Psoas muscle (tissue), 7 donors: ENCODE measurements at regions not wholly inside any gene's neighbourhood (a gene's known extent, or its start where the extent isn't known, plus 50 kb on each side); places are given as distances from the start of the nearest gene placed in this dataset.

Experiments
- ATAC-seq, 4 donors: fragments of 200-7000 bp; cut with Tn5 transposase; one replicate each; pipeline ENCODE4 v1.9.1; 2020; ENCODE audit warnings: moderate library complexity in 3 of 4, mild to moderate bottlenecking in 2 of 4
- DNase-seq, 2 donors: peaks; one replicate each; pipeline ENCODE4 v3.0.0-alpha.2; 2020
- H3K27ac ChIP-seq: fragments of 200-600 bp; one replicate; pipeline ENCODE4 v1.8.0; 2022
- H3K27me3 ChIP-seq, 3 donors: fragments of 200-600 bp in 1 of 3; one replicate each; pipeline versions ENCODE4 v1.6.1 to v1.8.0; 2013 to 2022; ENCODE audit warnings: low read length in 2 of 3, mild to moderate bottlenecking in 2 of 3, moderate library complexity in 1 of 3; ENCODE audit not compliant: insufficient read depth in 3 of 3
- H3K36me3 ChIP-seq, 2 donors: fragments of 200-600 bp in 1 of 2; one replicate each; pipeline versions ENCODE4 v1.6.1 to v1.8.0; 2013 to 2022; ENCODE audit warnings: low read depth in 1 of 2, mild to moderate bottlenecking in 1 of 2, moderate library complexity in 1 of 2; ENCODE audit not compliant: insufficient read depth in 1 of 2
- H3K4me1 ChIP-seq: fragments of 200-600 bp; one replicate; pipeline ENCODE4 v1.8.0; 2022
- H3K4me3 ChIP-seq: fragments of 200-600 bp; one replicate; pipeline ENCODE4 v1.8.0; 2022; ENCODE audit warnings: mild to moderate bottlenecking
- H3K9me3 ChIP-seq: fragments of 200-600 bp; one replicate; pipeline ENCODE4 v1.8.0; 2022
- CTCF ChIP-seq: fragments of 200-600 bp; IDR thresholded peaks from one replicate; pipeline ENCODE4 v1.8.0; 2022; ENCODE audit warnings: antibody characterized with exemption
- WGBS, 3 donors: extraction: QIAGEN DNeasy Blood & Tissue Kit; methylation state at CpG; one replicate each; pipeline versions ENCODE4 v1.1.6 to v1.1.7; 2013; 5-methylcytosine and 5-hydroxymethylcytosine counted together
- intact Hi-C, 2 donors: fragments of 100-400 bp; cut with DNase I; formaldehyde crosslinking; loops; one replicate each; pipeline versions ENCODE4 v1.11.0 to v1.14.2; 2022
- donor health status: healthy with polysubstance abuse.
- donor health status: DM: no; HTN: no; CAD: no; lungs with moderate emphysema.
- donor health status: Bipolar disorder and iron deficiency.
- donor health status: healthy.
- donor health status: DM: yes; HTN: yes; CAD: no.
- donor health status: DM: no; HTN: no; CAD: no.
- donor health status: DM: yes; HTN: yes; CAD: no.

GRCh38 chr2:65545837-65546805 is 113.7 kb upstream of the SPRED2 start:
- Histone ChIP-seq H3K36me3 (no peaks in the 10 kb centered on the region), H3K4me3 (no peak overlapping the region), H3K27me3 (no peaks in the 10 kb centered on the region), H3K9me3 (no peaks in the 10 kb centered on the region), H3K27ac (peak overlapping the region; percentile 32), H3K4me1 (no peaks in the 10 kb centered on the region)
- DNase-seq (no peak), ATAC-seq (peak in 3 of 4 donors; percentile 44 to 58 (median 54))
- 71 to 77% (median 75%) methylated on average over 4 of the region's 4 CpGs for WGBS, 3 donors
- no peak for TF ChIP-seq CTCF
- intact Hi-C loops, result no loop called here

GRCh38 chr2:65541773-65542172 is 109.4 kb upstream of the SPRED2 start:
- intact Hi-C loops, result no loop called here
- Histone ChIP-seq H3K9me3 (no peaks in the 10 kb centered on the region), H3K4me1 (no peaks in the 10 kb centered on the region), H3K27ac (no peak overlapping the region), H3K4me3 (no peak overlapping the region), H3K36me3 (no peaks in the 10 kb centered on the region), H3K27me3 (no peaks in the 10 kb centered on the region)
- 95 to 96% (median 95%) methylated on average over 6 of the region's 6 CpGs for WGBS, 3 donors
- TF ChIP-seq CTCF, result no peak
- DNase-seq (no peak), ATAC-seq (no peak)

- WGBS, 3 donors, result 67 to 75% (median 72%) methylated on average over 4 of the region's 4 CpGs
- DNase-seq (no peak), ATAC-seq (no peak)
- intact Hi-C loops, result no loop called here
- H3K9me3 ChIP-seq, result no peaks in the 10 kb centered on the region
- no peaks in the 10 kb centered on the region for H3K36me3 ChIP-seq
- H3K4me3 ChIP-seq, result no peak overlapping the region
- no peaks in the 10 kb centered on the region for H3K27me3 ChIP-seq
- no peaks in the 10 kb centered on the region for H3K4me1 ChIP-seq
- TF ChIP-seq CTCF, result no peak
- no peak overlapping the region for H3K27ac ChIP-seq
Observed at GRCh38 chr2:65539633-65540032, 107.2 kb upstream of the SPRED2 start.

GRCh38 chr2:65537651-65538385 is 105.4 kb upstream of the SPRED2 start:
- WGBS, 3 donors, result 83 to 89% (median 88%) methylated on average over 7 of the region's 7 CpGs
- Histone ChIP-seq H3K9me3 (no peaks in the 10 kb centered on the region), H3K36me3 (no peaks in the 10 kb centered on the region), H3K4me3 (no peak overlapping the region), H3K27me3 (no peaks in the 10 kb centered on the region), H3K4me1 (no peaks in the 10 kb centered on the region), H3K27ac (no peak overlapping the region)
- DNase-seq (no peak), ATAC-seq (no peak)
- intact Hi-C loops, result no loop called here
- no peak for TF ChIP-seq CTCF
